ENCODE measurements at regions not wholly inside any gene's neighbourhood (a gene's known extent, or its start where the extent isn't known, plus 50 kb on each side); places are given as distances from the start of the nearest gene placed in this dataset.

- TF ChIP-seq ZFX (IDR thresholded peaks at IDR 0.05; ENCODE audit: borderline replicate concordance) (no peak), CTCF (IDR thresholded peaks at IDR 0.05) (no peak)
- peak overlapping the region; percentile 97 for H3K27ac ChIP-seq
These were observed 196.2 kb upstream of the ELL2 start for GRCh38 chr5:96157841-96158291.

GRCh38 chr5:96157077-96157780 lies 195.6 kb upstream of the ELL2 start:
- TF ChIP-seq CTCF (IDR thresholded peaks at IDR 0.05), result no peak
- TF ChIP-seq ZFX (IDR thresholded peaks at IDR 0.05; ENCODE audit: borderline replicate concordance), result no peak
- H3K27ac ChIP-seq, result peak overlapping the region; percentile 97

GRCh38 chr5:96155147-96155546 lies 193.5 kb upstream of the ELL2 start:
- H3K27ac ChIP-seq, result peak overlapping the region; percentile 97
- TF ChIP-seq ZFX (IDR thresholded peaks at IDR 0.05; ENCODE audit: borderline replicate concordance) (no peak), CTCF (IDR thresholded peaks at IDR 0.05) (no peak)

GRCh38 chr5:96151891-96152290 lies 190.2 kb upstream of the ELL2 start:
- peak overlapping the region; percentile 82; the same call in 1 of the 2 replicates for H3K27ac ChIP-seq
- TF ChIP-seq ZFX (IDR thresholded peaks at IDR 0.05; ENCODE audit: borderline replicate concordance) (no peak), CTCF (IDR thresholded peaks at IDR 0.05) (no peak)

GRCh38 chr5:96150007-96150406 lies 188.4 kb upstream of the ELL2 start:
- H3K27ac ChIP-seq, result peak overlapping the region; percentile 82
- TF ChIP-seq CTCF (IDR thresholded peaks at IDR 0.05) (no peak), ZFX (IDR thresholded peaks at IDR 0.05; ENCODE audit: borderline replicate concordance) (no peak)

- TF ChIP-seq CTCF (IDR thresholded peaks at IDR 0.05) (no peak), ZFX (IDR thresholded peaks at IDR 0.05; ENCODE audit: borderline replicate concordance) (no peak)
These were observed 187.9 kb upstream of the ELL2 start for GRCh38 chr5:96149546-96149945.

GRCh38 chr5:96149021-96149420 lies 187.4 kb upstream of the ELL2 start:
- H3K27ac ChIP-seq, result peak overlapping the region; percentile 82
- TF ChIP-seq CTCF (IDR thresholded peaks at IDR 0.05), result no peak
- TF ChIP-seq ZFX (IDR thresholded peaks at IDR 0.05; ENCODE audit: borderline replicate concordance), result no peak

More at GRCh38 chr5:96149546-96149945, 187.9 kb upstream of the ELL2 start:
- peak overlapping the region; percentile 82 for H3K27ac ChIP-seq
